HG02763 (cell line): ENCODE measurements at regions not wholly inside any gene's neighbourhood (a gene's known extent, or its start where the extent isn't known, plus 50 kb on each side); places are given as distances from the start of the nearest gene placed in this dataset.
"Not testable (repeated sequence)": the region's sequence is repeated elsewhere in the genome, so short reads cannot be mapped to it uniquely, and the experiment has no call there.

Experiments used
- ATAC-seq: cut with Tn5 transposase; IDR thresholded peaks from one replicate; pipeline ENCODE4 v1.9.1; 2021; ENCODE audit warnings: mild to moderate bottlenecking, moderate library complexity; ENCODE audit not compliant: unreplicated experiment

DNA sequence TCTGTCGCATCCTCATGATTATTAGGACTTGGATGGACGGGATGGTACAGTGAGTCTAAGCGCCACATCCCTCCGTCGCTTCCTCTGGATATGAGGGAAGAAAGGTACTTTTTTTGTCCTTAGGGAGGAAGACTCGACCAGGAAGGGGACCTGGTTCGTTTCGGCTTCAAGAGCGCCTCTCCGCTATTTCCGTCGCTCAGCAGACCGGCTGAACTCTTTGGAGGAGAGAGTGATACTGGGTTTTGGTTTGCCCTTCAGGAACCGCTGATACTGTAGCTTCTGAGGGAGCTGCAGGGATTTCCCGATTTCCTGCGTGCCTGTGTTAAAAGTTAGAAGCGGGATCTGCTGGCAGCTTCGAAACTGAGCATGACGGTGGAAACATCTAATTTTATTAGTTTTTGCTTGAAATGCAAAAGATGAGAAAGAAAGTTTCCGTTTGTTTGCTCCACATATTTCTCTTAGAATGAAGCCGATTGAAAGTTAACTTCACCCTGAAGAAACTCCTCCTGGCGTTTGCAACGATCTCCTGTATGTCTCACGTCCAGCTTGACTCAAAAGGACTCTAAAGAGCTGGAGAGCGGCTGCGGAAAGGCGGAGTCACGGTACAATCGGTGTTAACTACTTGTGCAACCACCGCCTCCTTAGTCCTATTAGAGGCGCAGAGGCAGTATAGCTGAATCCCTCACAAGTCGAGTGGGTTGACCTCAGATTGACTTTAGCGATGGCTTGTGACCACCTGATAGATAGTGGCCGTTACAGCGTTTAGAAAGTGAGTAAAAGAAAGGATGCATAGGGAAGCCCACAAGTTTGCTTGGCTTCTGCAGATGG lies 129.4 kb downstream of the TRIM27 start:
- ATAC-seq: no peak

DNA sequence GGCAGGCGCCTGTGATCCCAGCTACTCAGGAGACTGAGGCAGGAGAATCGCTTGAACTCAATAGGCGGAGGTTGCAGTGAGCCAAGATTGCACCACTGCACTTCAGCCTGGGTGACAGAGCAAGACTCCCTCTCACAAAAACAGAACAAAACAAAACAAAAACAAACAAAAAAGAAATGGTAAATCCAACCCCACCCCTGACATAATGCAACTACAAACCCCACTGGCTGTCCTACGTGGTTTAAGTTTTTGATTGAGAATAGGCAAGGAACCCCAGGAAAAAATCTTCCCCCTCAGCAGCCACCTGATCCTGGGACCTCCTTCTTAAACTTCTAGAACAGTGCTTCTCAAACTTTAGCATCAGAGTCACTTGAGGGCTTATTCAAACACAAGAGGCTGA lies 123.1 kb downstream of the TRIM27 start:
- ATAC-seq: not testable (repeated sequence)

DNA sequence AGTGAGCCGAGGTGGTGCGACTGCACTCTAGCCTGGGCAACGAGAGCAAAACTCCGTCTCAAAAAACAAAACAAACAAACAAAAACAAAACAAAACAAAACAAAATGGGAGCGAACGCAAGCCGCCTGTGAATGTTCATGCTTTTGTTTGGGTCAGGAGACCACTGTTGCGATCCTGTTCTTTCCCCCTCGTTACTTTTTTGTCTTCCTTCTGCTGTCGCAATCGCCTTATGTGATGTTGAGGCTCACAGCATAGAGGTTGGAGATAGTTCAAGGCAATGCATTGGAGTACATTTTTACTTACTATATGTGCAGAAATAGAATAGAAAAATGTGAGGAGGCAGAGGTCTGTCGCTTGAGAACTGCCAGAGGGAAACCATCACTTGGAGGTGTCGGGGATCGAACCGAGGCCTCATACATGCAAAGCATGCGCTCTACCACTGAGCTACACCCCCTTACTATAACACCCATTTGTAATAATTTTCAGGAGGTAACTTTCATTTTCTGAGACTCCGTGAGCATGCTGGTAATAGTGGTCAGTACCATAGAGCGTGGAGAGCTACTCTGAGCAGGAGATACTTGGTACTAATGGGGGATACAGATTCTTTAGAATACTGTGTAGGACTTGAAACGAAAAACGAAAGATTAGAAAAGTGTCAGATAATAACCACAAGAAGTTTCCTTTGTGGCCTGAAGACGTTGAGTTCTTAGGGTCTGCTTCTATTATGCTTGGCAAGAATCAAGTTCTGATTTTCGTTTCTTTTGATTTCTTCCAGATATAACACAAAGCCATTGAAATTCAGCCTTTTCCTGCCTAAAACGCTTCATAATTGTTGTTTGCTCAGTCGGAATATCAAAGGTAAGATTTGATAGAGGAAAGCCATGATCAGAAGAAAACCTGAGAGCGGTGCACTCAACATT lies 121.1 kb downstream of the TRIM27 start:
- ATAC-seq: no peak

DNA sequence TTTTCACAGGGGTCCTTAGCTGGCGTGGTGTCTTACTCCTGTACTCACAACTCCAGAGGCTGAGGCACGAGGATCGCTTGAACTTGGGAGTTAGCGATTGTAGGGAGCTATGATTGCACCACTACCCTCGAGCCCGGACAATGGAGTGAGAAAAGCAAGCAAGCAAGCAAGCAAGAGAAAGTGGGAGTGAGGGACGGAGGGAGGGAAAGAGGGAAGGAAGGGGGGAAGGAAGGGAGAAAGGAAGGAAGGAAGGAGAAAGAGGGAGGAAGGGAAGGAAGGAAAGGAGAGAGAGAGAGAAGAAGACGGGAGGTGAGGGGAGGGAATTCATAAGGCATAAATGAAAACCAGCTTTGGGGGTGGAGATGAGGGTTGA lies 120.5 kb downstream of the TRIM27 start:
- ATAC-seq: no peak

DNA sequence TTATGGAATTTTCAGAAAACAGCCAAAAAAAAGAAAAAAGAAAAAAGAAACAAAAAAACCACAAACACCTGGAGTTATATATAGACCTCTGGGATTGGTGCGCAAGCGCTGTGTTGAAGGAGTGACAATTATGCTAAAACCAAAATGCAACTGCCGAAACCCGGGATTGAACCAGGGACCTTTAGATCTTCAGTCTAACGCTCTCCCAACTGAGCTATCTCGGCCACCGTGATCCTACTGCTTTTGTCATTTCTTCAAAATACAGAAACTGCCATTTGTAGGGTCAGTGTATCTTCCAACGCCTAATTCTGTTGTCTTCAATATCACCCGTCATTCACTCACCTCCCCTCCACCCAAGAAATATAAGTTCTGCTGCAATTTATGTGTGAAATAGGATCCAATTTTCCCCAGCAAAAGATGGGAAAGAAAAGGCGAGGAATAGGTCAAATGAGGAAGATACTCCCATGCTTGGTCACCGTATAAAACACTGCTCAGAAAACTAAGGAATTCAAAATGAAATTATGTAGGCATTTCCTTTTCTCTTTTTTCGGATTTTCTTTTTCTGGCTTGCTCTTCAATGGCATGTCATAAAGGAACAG lies 116.0 kb downstream of the TRIM27 start:
- ATAC-seq: no peak

DNA sequence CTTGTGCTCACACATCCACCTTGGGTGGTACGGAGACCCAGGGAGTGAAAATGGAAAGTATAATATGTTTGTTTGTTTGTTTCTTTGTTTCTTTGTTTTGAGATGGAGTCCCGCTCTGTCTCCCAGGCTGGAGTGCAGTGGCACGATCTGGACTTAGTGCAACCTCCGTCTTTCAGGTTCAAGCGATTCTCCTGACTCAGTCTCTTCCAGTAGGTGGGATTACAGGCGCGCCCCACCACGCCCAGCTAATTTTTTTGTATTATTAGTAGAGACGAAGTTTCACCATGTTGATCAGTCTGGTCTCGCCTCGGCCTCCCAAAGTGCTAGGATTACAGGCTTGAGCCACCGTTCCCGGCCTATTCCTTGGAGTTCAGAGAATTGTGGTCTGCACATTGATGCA lies 115.4 kb downstream of the TRIM27 start:
- no peak for ATAC-seq

DNA sequence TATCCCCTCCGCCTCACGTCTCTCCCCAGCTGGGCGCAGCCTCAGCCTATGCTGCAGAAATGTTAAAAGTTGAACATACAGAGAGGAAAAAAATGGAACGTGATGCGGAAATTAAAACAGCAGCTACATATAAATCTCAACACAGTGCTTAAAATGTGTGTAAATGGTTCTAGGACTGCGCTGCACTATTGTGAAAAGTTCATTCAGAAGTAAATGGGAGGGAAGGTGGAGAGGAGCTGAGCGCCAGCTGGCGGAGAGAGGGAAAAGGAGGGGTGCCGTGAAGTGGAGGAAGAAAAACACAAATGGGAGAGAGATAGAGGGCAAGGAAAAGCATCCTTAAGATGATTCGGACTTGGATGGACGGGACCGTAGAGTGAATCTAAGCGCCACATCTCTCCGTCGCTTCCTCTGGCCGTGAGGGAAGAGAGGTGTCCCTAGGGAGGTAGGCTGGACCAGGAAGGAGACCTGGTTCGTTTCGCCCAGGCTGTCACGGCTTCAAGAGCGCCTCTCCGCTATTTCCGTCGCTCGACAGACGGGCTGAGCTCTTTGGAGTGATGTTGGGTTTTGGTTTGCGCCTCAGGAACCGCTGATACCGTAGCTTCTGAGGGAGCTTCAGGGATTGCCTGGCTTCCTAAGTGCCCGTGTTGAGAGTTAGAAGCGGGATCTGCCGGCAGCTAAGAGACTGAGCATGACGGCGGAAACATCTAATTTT lies 113.7 kb downstream of the TRIM27 start:
- no peak for ATAC-seq

DNA sequence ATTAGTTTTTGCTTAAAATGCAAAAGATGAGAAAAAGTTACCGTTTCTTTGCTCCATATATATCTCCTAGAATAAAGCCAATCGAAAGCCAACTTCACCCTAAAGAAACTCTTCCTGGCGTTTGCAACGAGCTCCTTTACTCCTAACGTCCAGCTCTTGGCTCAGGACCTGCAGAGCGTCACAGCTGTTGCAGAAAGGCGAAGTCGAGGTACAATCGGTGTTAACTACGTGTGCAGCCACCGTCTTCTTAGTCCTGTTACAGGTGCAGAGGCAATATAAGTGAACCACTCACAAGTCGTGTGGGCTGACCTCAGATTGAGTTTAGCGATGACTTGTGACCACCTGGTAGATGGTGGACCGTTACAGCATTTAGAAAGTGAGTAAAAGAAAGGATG lies 113.1 kb downstream of the TRIM27 start:
- ATAC-seq: no peak

DNA sequence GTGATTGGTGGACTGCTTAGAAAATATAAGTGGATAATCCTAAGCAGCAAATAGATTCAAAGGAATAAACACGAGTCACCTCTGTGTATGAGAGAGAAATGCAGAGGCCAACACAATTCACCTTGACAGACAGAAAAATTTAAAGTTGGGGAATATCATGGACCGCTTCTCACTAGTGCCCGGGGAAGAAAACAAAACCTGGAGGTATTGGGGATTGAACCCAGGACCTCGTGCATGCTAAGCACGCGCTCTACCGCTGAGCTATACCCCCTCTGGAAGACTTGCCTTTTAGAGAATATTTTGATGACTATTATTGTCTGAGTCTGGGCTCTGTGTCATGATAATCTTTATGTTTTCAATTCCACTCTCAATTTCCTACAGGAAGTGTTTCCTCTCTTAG lies 111.9 kb downstream of the TRIM27 start:
- no peak for ATAC-seq

DNA sequence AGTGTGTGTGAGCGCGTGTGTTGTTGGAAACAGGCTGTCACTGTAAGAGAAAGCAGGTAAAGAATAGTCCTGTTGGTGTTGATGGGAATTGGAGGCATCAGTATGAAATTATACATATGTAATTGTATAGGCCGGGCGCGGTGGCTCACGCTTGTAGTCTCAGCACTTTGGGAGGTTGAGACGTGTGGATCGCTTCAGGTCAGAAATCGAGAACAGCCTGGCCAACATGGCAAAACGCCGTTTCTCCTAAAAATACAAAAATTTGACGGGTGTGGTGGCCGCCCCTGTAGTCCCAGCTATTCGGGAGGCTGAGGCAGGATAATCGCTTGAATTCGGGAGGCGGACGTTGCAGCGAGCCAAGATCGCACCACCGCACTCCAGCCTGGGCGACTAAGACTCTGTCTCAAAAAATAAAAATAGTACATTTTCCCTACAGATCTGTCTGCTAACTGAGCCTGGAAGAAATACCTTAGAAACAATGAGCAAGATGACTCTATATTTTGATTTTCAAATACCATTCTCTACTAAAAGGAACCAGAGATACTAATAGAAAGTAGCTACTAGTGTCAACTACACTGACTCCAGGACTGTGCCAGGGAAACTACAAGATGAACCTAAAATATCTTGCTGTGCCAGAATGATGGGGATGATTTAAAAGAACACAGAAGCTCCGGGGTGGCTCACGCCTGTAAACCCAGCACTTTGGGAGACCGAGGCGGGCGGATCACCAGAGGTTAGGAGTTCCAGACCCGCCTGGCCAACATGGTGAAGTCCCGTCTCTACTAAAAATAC lies 110.8 kb downstream of the TRIM27 start:
- ATAC-seq: no peak

DNA sequence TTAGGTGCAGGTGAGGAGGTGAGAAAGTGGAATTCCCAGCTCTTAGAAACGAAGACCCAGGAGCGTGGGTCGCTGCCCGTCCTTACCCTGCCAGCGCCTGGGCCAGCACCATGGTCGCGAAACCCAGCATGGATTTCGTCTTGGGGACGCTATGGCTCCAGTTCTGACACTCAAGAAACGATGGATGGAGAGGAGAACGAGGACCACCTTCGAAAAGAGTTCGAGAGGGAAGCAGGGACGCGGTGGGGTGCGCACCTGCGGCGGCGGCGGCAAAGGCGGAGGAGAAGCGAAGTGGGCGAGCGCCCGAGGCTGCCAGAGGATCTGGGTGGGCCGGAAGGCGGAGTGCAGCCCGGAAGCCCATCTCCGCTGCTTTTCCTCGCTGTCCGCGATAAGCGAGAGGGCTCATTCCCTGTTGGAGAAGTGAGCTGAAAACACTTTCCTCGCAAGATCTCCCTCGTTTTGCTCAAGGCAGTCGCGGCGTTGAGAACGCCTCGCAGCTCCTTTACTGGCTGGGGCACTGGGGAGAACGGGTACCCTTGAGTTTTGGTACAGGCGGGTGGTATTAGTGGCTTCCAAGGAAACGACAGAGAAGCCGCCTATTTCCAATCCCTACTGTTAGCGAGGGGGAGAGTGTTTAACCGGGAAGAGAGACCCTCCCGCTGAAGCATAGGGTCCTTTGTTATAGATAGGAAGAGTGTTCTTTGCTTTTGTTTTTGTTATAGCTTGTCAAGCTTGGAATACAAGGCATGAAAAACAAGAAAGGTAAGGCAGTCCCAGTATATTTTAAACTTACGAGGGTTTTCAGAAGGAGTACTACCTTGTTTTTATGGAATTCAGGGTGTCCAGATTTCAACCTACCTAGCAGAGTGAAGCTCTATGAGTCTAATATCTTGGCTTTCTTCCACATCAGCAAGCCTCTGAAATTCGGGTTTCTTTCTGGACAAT lies 109.5 kb downstream of the TRIM27 start:
- no peak for ATAC-seq

DNA sequence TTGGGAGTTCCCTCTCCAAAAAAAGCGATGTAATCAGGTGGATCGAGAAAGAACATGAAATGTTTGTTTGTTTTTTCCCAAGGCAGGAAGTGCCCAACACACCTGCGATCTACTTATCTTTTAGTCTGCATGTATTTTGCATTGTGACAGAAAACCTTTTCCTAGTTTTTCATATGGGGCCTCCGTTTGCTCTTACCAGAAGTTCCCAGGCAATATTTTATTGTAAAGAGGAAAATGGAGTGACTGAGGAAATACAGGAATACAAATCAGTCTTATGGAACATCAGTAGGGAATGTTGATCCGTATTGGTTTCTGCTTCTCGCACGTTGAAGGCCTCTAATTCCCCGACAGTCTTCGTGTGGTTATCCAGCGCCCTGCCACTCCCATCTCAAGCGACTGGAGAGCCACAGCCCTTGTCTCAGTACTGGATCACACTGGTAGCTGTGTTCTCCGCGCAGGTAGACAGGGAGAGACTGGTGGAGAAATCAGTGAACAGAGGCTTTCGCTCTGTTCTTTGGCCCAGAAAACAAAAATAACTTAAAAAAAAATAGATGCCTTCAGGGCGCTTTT lies 107.4 kb downstream of the TRIM27 start:
- ATAC-seq: no peak

DNA sequence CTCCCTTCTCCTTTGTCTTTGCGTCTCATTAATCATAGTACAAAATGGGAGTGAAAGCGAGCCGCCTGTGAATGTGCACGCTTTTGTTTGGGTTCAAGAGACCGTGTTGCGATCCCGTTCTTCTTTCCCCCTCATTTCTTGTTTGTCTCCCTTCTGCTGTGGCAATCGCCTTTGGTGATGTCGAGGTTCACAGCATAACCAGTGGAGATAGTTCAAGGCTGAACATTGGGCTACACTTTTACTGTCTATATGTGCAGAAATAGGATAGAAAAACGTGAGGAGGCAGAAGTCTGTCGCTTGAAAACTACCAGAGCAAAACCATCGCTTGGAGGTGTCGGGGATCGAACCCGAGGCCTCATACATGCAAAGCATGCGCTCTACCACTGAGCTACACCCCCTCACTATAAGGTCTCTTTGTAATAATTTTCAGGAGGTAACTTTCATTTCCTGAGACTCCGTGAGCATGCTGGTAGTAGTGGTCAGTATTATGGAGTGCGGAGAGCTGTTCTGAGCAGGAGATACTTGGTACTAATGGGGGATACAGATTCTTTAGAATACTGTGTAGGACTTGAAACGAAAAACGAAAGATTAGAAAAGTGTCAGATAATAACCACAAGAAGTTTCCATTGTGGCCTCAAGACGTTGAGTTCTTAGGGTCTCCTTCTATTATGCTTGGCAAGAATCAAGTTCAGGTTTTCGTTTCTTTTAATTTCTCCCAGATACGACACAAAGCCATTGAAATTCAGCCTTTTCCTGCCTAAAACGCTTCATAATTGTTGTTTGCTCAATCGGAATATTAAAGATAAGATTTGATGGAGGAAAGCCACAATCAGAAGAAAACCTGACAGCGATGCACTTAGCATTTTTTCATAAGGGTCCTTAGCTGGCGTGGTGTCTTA lies 106.6 kb downstream of the TRIM27 start:
- ATAC-seq: no peak

DNA sequence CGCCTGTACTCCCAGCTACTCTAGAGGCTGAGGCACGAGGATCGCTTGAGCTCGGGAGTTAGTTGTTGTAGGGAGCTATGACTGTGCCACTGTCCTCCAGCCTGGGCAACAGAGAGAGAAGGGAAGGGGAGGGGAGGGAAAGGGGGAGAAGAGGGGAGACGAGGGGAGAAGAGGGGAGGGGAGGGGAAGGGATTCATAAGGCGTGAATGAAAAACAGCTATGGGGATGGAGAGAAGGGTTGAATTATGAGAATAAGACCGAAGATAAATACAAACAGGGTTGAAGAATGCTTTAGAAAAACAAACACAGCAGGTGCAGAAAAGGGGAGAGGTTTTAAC lies 106.0 kb downstream of the TRIM27 start:
- no peak for ATAC-seq

DNA sequence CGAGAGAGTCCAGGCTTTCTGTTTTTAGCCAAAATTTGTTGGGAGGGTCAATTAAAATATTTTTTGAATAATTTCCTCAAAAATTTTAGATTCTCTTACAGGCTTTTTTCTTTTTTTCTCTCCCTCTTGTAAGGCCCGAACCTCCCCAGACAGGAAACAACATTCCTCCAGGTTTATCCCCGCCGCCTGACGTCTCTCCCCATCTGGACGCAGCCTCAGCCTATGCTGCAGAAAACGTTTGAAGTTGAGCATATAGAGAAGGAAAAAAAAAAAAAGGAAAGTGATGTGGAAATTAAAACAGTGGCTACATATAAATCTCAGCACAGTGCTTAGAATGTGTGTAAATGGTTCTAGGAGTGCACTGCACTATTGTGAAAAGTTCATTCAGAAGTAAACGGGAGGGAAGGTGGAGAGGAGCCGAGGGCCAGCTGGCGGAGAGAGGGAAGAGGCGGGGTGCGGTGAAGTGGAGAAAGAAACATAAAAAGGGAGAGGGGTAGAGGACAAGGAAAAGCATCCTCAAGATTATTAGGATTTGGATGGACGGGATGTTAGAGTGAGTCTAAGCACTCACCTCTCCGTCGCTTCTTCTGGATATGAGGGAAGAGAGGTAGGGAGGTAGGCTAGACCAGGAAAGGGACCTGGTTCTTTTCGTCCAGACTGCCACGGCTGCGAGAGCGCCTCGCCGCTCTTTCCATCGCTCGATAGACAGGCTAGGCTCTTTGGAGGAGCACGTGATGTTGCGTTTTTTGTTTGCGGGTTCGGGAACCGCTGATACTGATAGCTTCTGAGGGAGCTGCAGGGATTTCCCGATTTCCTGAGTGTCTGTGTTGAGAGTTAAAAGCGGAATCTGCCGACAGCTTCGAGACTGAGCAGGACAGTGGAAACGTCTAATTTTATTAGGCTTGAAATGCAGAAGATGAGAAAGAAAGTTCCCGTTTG lies 98.7 kb downstream of the TRIM27 start:
- ATAC-seq: no peak

DNA sequence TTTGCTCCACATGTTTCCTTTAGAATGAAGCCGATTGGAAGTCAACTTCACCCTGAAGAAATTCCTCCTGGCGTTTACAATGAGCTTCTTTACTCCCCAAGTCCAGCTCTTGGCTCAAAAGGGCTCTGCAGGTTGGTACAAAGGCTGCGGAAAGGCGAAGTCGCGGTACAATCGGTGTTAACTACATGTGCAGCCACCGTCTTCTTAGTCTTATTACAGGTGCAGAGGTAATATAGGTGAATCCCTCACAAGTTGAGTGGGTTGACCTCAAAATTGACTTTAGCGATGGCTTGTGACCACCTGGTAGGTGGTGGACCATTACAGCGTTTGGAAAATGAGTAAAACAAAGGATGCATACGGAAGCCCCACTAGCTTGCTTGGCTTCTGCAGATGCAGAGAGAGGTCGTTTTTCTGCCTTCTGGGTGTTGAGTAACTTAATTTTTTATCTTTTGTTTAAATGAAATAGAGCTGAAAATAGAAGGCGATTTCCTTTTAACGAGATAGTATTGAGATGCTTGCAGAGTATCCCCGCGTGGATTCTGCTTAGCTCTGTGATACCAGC lies 98.0 kb downstream of the TRIM27 start:
- ATAC-seq: no peak

DNA sequence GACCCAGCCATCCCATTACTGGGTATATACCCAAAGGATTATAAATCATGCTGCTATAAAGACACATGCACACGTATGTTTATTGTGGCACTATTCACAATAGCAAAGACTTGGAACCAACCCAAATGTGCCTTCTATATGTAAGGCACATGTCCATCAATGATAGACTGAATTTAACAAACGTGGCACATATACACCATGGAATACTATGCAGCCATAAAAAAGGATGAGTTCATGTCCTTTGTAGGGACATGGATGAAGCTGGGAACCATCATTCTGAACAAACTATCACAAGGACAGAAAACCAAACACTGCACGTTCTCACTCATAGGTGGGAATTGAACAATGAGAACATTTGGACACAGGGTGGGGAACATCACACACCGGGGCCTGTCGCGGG lies 92.1 kb downstream of the TRIM27 start:
- not testable (repeated sequence) for ATAC-seq
